ENCODE measurements at regions not wholly inside any gene's neighbourhood (a gene's known extent, or its start where the extent isn't known, plus 50 kb on each side); places are given as distances from the start of the nearest gene placed in this dataset.

DNA sequence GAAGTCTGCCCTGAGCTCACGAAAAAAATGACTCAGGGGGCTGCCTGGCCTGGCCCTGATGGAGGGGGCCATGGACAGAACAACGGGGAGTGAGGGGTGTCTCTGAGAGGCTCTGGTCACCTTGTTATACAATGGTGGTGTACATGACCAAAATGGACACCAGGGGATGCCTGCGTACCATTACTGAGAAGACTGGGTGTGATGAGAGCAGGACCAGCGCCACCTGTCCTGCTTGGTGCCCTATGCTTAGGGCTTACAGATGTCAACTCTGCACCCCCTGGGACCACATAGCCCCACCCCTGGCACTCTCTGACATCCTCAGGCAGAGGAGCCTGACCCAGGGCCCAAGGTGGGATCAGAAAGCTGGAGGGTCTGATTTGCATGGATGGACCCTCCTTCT is 104.8 kb downstream of the ZNF280B start:
- DNase-seq (ENCODE audit: low spot score in 2 of 2), result no peak
- H3K27me3 ChIP-seq, result no peaks in the 10 kb centered on the region
- H3K36me3 ChIP-seq, result no peaks in the 10 kb centered on the region
- no peaks in the 10 kb centered on the region for H3K4me1 ChIP-seq
- intact Hi-C loops (cut with DNase I), result no loop called here
- no peaks in the 10 kb centered on the region for H3K9me3 ChIP-seq
- no peak overlapping the region for H3K4me3 ChIP-seq
- H3K27ac ChIP-seq, result no peak overlapping the region
- TF ChIP-seq, protein P1, sequence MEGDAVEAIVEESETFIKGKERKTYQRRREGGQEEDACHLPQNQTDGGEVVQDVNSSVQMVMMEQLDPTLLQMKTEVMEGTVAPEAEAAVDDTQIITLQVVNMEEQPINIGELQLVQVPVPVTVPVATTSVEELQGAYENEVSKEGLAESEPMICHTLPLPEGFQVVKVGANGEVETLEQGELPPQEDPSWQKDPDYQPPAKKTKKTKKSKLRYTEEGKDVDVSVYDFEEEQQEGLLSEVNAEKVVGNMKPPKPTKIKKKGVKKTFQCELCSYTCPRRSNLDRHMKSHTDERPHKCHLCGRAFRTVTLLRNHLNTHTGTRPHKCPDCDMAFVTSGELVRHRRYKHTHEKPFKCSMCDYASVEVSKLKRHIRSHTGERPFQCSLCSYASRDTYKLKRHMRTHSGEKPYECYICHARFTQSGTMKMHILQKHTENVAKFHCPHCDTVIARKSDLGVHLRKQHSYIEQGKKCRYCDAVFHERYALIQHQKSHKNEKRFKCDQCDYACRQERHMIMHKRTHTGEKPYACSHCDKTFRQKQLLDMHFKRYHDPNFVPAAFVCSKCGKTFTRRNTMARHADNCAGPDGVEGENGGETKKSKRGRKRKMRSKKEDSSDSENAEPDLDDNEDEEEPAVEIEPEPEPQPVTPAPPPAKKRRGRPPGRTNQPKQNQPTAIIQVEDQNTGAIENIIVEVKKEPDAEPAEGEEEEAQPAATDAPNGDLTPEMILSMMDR (IDR thresholded peaks at IDR 0.05), result no peak

DNA sequence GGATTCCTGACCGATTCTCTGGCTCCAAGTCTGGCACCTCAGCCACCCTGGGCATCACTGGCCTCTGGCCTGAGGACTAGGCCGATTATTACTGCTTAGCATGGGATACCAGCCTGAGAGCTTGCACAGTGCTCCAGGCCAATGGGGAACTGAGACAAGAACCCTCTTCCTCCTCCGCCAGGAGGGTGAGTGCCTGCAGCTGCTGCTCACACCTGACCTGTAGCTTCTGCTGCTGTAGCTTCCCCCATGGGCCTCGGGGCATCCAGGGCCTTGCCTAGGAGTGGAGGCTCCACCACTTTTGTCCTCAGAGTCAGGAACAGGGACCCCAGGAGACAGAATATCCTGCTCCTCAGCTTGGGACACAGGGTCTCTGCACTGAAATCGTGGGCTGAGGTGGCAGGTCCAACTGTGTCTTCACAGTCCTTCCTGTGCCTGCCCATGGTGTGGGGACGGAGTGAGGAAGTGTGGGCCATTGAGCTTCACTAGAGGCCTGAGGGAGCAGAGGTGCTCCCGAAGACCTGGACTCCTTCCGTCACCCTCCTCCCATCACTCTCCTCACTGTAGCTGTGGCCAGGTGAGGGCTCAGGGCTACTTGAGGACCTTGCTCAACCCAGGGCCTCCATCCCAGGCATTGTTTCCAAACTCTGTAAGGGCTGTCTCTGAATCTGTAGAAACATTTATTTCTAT is 103.8 kb downstream of the ZNF280B start:
- Histone ChIP-seq H3K27me3 (no peaks in the 10 kb centered on the region), H3K27ac (no peak overlapping the region), H3K36me3 (no peaks in the 10 kb centered on the region), H3K4me3 (no peak overlapping the region), H3K9me3 (no peaks in the 10 kb centered on the region), H3K4me1 (no peaks in the 10 kb centered on the region)
- TF ChIP-seq, protein P1 (IDR thresholded peaks at IDR 0.05), result no peak
- intact Hi-C loops (cut with DNase I), result no loop called here
- no peak for DNase-seq (ENCODE audit: low spot score in 2 of 2)

DNA sequence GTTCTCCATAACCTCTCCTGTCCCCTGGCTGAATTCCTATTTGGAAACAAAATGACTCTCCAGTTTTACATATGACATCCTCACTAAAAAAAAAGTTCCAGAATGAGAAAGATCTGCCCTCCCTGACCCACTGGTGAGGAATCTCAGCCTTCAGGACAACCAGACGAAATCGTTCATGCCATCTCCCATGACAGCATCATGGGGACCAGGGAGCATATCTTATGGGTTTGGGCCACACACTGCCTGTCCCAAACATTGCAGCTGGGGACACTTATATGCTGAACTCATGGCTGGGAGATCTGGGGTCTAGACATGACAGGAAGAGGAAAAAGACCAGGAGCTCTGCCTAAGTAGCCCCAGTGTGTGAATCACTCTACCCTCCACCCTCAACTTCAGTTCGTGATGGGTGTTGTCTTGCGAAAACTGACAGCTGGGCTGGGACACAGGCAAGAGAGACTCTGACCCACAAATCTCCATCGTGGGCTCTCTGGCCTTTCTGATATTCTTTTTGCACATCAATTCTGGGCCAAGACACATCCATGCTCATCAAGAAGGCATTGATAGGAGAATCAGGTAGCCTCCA is 102.0 kb downstream of the ZNF280B start:
- DNase-seq (ENCODE audit: low spot score in 2 of 2), result no peak
- Histone ChIP-seq H3K36me3 (no peaks in the 10 kb centered on the region), H3K27me3 (no peaks in the 10 kb centered on the region), H3K4me3 (no peak overlapping the region), H3K9me3 (no peaks in the 10 kb centered on the region), H3K27ac (no peak overlapping the region), H3K4me1 (no peaks in the 10 kb centered on the region)
- TF ChIP-seq, protein P1 (IDR thresholded peaks at IDR 0.05), result no peak
- intact Hi-C loops (cut with DNase I), result no loop called here

DNA sequence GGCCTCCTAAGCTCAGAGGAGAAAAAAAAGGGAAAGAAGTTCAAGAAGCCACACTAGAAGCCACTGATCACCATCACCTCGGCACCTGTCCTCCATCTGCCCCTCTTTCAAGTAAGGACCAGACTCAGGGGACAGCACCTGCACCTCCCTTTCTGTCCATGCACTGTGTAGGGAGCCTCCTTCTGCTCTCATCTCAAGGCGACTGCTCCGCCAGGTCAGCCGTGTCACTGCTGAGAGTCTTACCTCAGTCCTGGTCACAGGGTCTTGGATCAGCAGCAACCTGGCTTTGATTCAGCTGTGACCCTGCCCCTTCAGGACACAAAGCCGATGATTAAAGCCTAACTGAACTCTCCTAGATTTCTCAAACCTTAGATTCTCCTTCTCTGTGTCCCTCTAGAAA is 101.5 kb downstream of the ZNF280B start:
- Histone ChIP-seq H3K27me3 (no peaks in the 10 kb centered on the region), H3K4me3 (no peak overlapping the region), H3K36me3 (no peaks in the 10 kb centered on the region), H3K27ac (no peak overlapping the region), H3K4me1 (no peaks in the 10 kb centered on the region), H3K9me3 (no peaks in the 10 kb centered on the region)
- no peak for DNase-seq (ENCODE audit: low spot score in 2 of 2)
- intact Hi-C loops (cut with DNase I), result no loop called here
- TF ChIP-seq, protein P1 (IDR thresholded peaks at IDR 0.05), result no peak

DNA sequence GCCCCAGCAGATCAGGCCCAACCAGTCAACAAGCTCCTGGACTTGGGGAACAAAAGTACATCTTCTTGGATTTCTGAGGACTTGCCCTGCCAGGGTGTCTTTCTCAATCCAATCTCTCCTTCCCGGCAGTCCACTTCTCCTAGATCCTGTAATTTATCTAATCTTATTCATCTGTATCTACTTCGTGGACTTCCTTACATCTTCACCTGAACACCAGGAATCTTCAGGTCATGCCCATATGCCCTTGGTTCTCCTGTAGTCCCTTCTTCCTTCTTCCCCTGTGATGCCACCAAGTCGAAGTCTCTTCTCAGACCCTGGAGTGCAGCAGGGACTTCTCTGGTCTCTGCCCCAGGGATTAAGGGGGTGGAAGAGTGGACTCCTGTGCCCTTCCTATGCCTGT is 100.3 kb downstream of the ZNF280B start:
- no peak for DNase-seq (ENCODE audit: low spot score in 2 of 2)
- Histone ChIP-seq H3K4me1 (no peaks in the 10 kb centered on the region), H3K27me3 (no peaks in the 10 kb centered on the region), H3K4me3 (no peak overlapping the region), H3K36me3 (no peaks in the 10 kb centered on the region), H3K27ac (no peak overlapping the region), H3K9me3 (no peaks in the 10 kb centered on the region)
- TF ChIP-seq, protein P1 (IDR thresholded peaks at IDR 0.05), result no peak
- intact Hi-C loops (cut with DNase I), result no loop called here

Data from ascending aorta (tissue), 2 donors.